HG02943 (cell line): ENCODE measurements at regions not wholly inside any gene's neighbourhood (a gene's known extent, or its start where the extent isn't known, plus 50 kb on each side); places are given as distances from the start of the nearest gene placed in this dataset.

Experiments used
- ATAC-seq: cut with Tn5 transposase; IDR thresholded peaks from one replicate; pipeline ENCODE4 v1.9.1; 2021; ENCODE audit warnings: mild to moderate bottlenecking, low read depth, moderate library complexity; ENCODE audit not compliant: unreplicated experiment

DNA sequence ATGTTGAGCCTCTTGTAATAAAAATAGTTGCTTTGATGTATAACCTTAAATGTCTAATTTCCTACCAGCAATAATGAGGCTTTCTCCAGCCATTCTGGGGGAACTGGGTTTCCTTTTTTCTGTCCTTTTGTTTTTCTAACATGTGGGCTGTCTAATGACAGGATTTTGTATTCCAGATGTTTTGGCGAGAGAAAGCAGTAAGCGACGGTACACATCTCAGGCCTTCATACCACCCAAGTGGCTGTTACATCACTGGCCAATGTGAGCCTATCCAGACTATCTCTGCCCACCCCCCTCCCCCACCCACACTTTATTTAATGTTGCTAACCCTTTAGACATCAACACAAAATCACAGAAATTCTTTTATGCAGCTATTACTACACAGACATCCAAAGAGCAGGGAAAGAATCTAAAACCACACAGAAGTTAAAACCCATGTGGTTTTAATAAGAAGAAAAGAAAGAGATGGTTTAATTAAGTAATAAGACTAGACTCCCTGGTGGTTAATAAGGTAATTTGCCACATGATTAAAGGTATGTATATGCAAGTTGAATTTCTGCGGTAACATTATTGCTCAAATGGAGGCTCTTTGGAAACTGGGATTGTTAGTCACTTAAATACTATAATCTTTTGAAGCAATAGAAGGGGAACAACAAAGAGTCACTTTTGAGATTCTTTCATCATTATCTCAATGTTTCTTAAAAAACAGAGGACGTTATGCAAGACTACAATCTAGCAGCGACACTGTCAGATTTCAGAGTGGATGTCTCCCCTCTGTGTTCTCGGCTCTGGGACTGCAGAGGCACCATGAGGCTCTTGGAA is 365.1 kb downstream of the ENC1 start:
- ATAC-seq = no peak

DNA sequence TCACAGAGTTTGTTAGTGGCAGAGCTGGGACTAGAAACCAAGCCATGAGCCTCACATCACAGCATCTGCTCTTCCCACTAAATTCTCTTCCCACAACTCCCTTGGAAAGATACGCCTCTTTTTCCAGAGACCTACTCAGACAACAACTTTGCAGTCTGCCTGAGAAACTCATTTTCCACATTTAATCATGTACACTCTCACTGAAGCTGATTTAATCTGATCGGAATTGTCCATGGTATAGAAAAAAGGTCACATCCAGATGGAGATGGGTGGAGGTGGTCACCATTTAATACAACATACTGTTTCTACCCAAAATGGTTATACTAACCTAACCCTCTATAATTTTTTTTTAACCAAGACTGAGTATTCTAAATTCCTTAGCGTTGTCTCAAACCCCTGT is 366.2 kb downstream of the ENC1 start:
- ATAC-seq = no peak

DNA sequence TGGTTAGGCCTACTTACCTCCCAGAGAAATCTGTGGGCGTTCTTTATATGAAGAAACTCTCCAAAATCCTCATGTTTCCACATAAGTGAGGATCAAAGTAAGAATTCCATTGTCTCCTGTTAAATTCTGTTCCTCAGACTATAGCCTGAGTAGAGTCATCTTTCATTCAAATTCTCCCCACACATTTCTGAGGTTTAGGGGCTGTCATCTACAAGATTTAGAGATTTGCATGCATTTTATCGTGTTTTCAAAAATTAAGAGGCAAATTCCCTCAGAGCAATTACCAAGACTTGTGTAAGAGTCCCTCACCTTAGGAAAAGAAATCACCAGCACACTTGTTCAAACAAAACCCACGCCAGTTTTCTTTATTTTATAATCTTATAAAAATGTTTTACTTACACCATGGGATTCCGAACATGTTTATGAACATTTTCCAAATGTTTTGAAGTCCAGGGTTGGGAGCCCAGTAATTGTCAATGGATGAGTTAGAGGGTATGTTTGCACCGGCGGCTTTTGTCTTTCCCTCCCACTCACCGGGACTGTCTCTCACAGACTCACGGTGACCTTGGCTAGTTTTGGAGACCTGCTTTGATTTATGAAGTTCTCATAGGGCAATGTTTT is 367.6 kb downstream of the ENC1 start:
- no peak for ATAC-seq

DNA sequence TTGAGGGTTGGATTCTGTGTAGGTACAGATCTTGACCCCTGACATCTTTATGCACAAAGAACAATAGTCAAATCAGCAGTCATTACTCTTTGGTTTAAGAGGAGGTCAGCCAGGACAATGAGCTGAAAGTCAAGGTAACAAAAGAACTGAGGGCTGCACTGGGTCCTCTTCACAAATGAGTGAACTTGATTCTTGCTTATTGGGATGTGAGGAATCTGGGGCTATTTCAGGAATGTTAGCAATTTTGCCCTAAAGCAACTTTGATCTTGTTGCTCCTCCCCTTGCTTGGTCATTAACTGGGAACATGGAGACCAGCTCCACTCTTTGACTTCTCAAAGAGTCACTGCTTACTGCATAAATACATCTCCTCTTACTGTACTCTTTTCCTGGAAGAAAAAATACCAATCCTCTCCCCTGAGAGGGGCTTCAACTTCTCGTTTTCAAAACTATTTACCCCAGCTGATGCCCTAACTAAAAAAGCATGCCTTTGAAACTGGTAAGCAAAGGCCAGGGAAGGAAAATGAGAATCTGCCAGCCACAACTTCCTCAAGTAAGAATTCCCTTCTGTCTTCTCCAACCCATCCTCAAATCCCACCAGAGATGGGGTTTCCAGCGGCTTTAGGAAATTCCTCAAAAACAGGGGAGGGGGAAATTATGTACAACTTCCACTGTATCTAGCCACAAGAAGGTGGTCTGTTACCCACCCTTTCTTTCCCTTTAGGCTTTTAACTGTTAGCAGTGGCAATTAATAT is 368.3 kb downstream of the ENC1 start:
- no peak for ATAC-seq

DNA sequence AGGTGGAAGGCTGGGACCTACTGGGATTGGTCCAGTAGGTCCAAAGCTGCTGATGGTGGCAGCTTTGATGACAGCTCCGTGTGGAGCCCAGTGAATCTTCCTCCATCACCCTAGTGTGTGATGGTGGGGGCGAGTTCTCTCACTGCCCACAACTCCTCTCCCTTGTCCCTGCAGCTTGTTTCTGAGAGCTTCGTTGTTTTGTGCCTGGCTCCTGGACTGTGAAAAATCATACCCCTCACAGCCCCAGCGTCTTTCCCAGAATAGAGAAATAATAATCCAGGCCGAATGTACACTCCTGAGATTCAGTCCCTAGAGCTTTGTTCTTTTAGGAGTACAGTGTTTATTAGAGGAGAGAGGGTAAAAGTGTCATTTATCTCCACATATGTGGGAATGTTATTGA is 372.2 kb downstream of the ENC1 start:
- ATAC-seq = no peak

DNA sequence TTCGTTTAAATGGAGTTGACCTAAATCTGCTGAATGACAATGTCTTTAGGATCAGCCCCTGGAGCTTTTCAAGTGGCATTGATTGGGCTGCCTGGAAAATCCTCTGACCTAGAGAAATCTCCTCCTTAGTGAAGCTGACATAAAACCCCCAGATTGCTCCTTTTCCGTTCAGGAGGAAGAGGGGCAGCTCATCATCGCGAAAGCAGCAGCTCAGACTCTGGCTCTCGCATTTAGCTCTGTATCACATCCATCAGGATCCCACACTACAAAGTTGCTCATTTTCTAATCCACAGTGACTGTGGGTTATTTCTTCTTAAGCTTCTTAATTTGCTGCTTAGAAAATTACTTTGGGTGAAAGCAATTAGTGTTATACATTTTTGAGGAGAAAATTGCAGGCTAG is 373.7 kb downstream of the ENC1 start:
- ATAC-seq = no peak

DNA sequence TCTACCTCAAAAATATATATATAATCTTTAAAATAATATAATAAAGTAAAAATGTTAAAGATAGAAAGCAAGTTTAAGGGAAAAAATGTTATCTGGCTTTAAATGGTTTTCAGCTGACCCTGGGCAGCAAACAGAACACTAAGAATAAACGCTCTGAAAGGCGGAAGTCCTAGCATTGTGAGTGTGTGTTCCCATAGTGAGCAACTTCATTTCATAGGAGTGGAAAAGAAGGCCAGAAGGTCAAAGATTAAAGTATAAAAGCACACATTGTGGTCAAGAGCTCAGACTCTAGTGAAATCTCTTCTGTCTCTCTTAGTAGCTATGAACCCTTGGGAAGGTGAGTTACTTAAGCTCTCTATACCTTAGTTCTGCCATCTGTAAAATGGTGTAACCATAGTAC is 374.4 kb downstream of the ENC1 start:
- no peak for ATAC-seq

DNA sequence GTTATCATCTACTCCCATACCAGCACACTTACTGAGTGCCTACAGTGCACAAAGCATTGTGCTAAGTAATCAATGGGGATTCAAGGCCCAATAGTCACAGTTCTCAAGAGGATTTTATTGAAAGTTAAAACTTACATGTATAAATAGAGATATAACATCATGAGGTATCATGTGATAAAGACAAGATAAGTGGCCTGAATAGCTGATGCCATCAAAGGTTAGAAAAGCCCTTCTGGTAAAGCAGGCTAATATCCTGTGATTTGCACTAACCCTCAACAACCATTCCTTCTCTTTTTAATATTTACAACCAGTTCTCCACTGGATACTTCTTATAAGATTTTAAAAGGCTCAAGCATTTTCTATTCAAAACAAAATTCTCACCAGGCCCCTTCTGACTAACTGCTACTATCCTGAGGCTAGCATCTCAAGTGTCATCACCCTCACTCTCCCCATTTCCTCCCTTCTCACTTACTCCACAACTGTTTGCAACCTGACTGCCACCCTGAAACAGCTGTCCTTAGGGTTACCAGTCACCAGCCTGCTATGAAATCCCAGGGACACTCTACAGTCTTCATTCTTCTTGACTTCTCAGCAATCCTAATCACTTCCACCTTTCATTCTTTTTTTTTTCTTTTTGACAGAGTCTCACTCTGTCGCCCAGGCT is 377.9 kb downstream of the ENC1 start:
- no peak for ATAC-seq

DNA sequence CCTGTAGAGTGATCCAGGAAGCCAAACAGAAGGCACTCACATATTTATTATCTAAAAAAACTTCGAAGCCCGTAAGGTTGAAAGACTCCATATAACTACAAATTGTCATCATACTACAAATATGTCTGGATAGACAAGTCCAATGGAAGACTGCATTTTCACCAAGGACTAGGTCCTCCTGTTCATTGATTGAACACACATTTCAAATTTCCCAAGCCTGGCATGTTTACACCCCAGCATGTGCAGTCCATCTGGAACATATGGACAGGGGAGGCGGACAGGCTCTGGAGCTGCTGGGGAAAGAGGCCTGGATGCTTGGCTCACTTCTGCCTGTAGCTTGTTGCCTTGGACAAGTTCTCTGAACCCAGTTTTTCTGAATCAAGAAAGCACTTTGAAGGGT is 378.7 kb downstream of the ENC1 start:
- ATAC-seq = no peak

DNA sequence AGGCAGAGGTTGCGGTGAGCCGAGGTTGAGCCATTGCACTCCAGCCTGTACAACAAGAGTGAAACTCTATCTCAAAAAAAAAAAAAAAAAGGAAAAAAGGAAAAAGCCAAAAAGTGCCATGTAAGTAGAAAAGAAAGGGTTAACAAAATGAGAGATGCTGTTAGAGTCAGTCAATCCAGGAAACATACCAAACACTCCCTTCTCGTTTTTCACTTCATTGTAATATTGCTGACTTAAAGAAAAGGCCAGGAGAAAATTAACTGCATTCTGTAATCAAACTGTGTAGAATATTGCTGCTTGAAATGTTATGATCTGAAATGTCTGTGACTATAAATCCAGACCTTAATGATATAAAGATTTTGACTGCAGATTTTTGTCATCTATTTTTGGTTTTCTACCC is 379.1 kb downstream of the ENC1 start:
- no peak for ATAC-seq

DNA sequence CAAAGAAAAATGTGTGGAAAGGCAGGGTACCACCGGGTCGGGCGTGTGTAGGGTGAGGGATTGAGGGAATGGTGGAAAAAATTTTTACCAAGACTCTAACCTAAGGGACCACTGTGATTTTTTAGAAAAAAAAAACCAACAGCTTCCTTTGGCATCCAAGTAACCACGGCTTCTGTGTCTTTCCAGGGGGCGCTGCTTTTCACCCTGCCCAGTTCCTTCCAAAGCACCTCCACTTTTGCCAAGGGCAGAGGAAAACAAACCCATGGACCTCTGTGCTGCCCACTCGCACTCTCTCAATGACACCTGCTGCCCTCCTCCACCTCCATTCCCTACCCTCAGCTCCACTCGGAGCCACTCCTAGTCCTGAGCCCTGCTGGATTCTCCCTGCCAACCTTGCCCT is 381.0 kb downstream of the ENC1 start:
- no peak for ATAC-seq

DNA sequence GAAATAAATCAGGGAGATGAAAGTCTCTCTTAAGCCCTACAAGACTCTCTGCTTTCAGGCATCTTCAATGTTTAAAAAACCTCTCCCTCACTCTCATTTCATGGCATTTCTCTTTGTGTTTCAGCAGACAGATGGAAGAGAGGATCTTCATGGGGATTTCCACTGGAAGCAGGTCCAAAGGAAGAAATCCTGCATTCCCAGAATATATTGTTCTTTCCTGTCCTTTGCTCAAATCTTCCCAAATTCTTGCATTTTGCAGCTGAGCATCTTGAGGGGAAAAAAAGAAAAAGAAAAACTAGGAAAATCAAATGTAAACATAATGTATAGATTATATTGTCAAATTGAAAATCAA is 382.2 kb downstream of the ENC1 start:
- no peak for ATAC-seq

DNA sequence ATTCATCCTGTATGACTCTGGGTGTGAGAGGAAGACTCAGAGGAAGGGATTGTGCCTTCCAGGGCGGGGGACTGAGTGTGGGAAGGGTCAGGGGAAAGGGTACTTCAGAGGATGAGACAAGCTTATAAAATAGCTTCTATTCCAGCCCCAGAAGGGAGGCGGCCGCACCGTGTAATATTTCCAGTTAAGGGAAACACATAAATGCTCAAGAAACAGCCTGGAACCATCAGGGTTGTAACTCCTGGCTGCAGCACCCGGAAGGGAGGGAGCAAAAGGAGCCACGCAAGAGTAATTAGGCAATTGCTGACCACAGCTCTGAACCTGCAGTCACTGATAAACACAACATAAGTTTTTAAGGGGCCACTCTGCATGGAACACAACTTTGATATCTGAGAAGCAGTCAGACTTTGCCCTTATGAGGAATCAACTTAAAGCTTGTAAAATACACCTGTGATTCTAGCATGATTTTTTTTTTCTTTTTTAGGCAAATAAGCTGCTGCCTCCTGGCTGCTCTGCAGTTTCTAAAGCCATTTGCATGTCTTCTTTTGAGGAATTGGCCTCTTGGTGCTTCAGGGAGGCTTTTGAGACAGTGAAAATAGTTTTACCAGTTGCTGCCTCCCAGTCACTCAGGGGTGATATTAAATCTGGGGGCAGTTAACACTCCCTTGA is 382.7 kb downstream of the ENC1 start:
- no peak for ATAC-seq

DNA sequence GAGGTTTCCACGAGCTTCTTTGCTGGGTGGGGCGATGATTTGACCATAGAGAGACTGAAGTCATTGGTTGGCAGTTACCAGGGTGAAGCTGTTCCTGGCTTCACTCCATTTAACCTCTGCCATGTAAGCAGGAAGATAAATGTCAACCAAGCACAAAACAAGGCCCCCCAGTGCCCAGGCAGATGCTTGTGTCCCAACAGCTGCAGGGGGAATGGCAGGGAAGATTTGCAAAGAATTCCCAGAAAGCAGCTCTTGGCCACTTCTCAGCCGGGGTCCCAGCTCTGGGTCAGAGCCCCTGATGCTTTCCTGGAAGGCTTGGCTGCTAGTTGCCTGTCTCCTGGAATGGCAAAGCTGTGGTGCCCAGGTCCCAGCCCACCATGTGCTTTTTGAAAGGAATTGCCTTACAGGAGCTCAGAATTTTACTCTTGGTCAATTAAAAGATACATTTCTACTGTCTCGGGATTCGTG is 383.4 kb downstream of the ENC1 start:
- no peak for ATAC-seq

DNA sequence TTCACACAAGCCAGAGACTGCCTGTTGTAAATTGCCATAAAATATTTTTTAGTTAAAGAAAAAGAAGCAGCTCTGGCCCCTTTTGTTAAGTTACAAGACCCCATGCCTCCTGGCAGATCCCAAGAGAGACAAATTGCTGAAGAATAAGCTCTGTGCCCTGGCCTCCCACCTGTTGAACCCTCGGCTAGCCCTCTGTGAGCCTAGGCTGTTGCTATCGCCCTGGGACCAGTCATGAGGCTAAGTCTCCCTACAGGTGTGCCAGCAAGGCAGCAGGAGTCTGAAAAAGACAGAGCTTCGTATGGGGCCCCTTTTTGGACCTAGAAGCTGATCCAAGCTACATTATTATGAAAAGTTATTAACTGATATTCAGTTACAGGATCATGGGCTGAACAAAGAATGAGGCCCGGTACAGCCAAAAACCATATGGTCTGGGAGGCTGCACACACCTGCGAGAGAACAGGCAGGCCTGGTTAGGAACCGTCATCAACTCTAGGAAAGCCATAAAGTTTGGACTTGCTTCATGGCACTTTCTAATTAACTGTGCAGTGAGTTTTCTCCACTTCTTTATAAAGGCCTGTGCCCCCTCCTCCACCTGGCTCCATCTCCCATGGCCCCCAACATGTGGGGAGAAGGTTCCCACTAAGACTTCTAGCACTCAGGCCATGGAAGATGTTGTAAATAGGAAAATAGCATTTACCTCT is 384.7 kb downstream of the ENC1 start:
- no peak for ATAC-seq

DNA sequence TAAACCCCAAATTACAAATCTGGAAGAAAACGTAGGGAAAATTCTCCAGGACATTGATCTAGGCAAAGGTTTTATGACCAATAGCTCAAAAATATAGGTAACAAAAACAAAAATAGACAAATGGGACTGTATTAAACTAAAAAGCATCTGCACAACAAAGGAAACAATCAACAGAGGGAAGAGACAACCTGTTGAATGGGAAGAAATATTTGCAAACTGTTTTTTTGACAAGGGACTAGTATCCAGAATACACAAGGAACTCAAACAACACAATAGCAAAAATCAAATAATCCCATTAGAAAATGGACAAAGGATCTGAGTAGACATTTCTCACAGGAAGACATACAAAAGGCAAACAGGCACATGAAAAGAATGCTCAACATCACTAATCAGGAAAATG is 386.3 kb downstream of the ENC1 start:
- ATAC-seq = no peak

DNA sequence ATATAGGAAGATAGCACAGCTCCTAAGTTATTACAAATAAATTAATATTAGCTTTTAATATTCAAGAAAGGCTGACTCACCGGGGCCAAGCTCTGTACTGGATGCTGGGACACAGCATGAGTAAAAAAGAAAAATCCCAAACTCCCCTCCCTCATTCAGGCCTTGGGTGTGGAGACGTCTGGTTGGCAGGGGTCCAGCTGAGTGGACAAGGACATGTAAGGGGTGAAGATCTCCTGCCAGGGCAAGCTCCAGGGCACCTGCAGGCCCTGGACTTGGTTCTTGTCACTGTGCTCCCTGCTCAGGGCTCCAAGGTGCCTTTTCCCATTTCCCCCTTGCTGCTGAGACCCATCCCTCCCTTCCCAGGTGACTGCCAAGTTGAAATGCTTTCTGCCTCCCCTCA is 388.5 kb downstream of the ENC1 start:
- ATAC-seq = no peak

DNA sequence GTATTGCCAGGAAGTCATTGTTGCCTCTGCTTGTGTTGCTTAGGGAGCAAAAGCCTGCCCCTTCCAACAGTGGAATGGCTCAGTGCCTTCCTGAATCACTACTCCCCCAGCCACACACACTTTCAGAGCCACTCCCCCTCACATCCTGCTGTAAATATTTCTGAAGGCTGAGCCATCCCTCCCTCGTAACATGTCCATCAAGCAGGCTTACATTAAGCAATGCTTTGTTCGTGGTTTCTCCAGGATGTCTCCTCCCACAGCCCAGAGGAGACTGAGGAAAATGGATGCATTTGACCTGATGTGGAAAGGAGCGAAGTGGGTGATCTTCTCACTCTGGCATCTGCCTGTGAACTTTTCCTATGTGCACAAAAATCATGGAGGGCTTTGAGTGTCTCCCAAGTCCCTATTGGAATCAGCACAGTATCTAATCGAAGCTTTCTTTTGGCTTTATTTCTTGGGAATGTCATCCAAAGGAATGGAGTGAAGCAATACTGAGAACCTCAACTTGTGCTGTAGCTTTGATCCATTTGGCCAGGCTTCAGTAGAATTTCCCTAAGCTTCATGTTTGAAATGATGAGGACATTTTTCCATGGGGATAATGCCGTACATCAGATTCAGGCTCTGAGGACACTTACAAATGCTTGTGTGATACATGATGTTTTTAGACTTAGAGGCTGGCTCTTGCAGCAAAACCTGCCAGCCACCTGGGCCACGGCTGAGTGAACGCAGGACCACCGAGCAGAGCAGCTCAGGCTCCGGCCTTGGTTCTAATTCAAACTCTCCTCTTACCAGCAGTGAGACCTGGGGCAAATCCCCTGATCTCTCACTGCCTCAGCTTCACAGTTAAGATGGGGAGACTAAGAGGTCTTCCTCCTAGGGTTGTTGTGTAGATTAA is 389.1 kb downstream of the ENC1 start:
- ATAC-seq = no peak
